ENCODE measurements at regions not wholly inside any gene's neighbourhood (a gene's known extent, or its start where the extent isn't known, plus 50 kb on each side); places are given as distances from the start of the nearest gene placed in this dataset.

GRCh38 chr3:140842984-140843649 lies 98.5 kb upstream of the SLC25A36 start:
- H3K4me3 Mint-ChIP-seq, result no peak overlapping the region
- Histone ChIP-seq H3K4me3 (no peak overlapping the region), H3K4me1 (peaks cover 7% of the 10 kb centered on the region), H3K79me2 (ENCODE audit: low read depth) (no peaks in the 10 kb centered on the region), H3K9ac (no peak overlapping the region), H3K27me3 (no peaks in the 10 kb centered on the region), H3K36me3 (no peaks in the 10 kb centered on the region), H3F3A (ENCODE audit: low read depth) (no peaks in the 10 kb centered on the region), H4K20me1 (ENCODE audit: low read depth) (no peaks in the 10 kb centered on the region), H3K4me2 (no peak overlapping the region), H2AFZ (replicated peaks) (no peak overlapping the region), H3K9me3 (ENCODE audit: low read depth) (no peaks in the 10 kb centered on the region), H3K27ac (no peak overlapping the region)
- H3K36me3 Mint-ChIP-seq, result no peaks in the 10 kb centered on the region
- H3K4me1 Mint-ChIP-seq, result no peaks in the 10 kb centered on the region
- DNase-seq (ENCODE audit: low spot score), result no peak
- H3K27ac Mint-ChIP-seq, result no peak overlapping the region
- H3K9me3 Mint-ChIP-seq, result no peaks in the 10 kb centered on the region
- TF ChIP-seq CTCF (IDR thresholded peaks at IDR 0.05), result no peak
- TF ChIP-seq EZH2phosphoT487 (IDR thresholded peaks at IDR 0.05), result no peak
- TF ChIP-seq EZH2 (IDR thresholded peaks at IDR 0.05), result no peak
- H3K27me3 Mint-ChIP-seq (ENCODE audit: insufficient read depth, low read depth), result peaks cover 2% of the 10 kb centered on the region

- no peaks in the 10 kb centered on the region for H3K9me3 Mint-ChIP-seq
- peaks cover 7% of the 10 kb centered on the region for H3K4me1 ChIP-seq
- H4K20me1 ChIP-seq (ENCODE audit: low read depth), result no peaks in the 10 kb centered on the region
- H3F3A ChIP-seq (ENCODE audit: low read depth), result no peaks in the 10 kb centered on the region
- no peak overlapping the region for H3K27ac Mint-ChIP-seq
- no peak overlapping the region for H3K4me3 ChIP-seq
- TF ChIP-seq EZH2 (IDR thresholded peaks at IDR 0.05) (no peak), CTCF (IDR thresholded peaks at IDR 0.05) (no peak), EZH2phosphoT487 (IDR thresholded peaks at IDR 0.05) (no peak)
- H3K79me2 ChIP-seq (ENCODE audit: low read depth), result no peaks in the 10 kb centered on the region
- H3K27me3 Mint-ChIP-seq (ENCODE audit: insufficient read depth, low read depth), result peaks cover 4% of the 10 kb centered on the region
- DNase-seq (ENCODE audit: low spot score), result no peak
- no peak overlapping the region for H3K4me3 Mint-ChIP-seq
- H3K9ac ChIP-seq, result no peak overlapping the region
- H3K27ac ChIP-seq, result no peak overlapping the region
- no peaks in the 10 kb centered on the region for H3K4me1 Mint-ChIP-seq
- H2AFZ ChIP-seq (replicated peaks), result no peak overlapping the region
- H3K36me3 Mint-ChIP-seq, result no peaks in the 10 kb centered on the region
- no peak overlapping the region for H3K4me2 ChIP-seq
- no peaks in the 10 kb centered on the region for H3K27me3 ChIP-seq
- H3K36me3 ChIP-seq, result no peaks in the 10 kb centered on the region
- no peaks in the 10 kb centered on the region for H3K9me3 ChIP-seq (ENCODE audit: low read depth)
Measured at GRCh38 chr3:140843656-140844055, 98.0 kb upstream of the SLC25A36 start.

GRCh38 chr3:140844072-140844471 lies 97.6 kb upstream of the SLC25A36 start:
- no peak for TF ChIP-seq CTCF (IDR thresholded peaks at IDR 0.05)
- no peak for TF ChIP-seq EZH2 (IDR thresholded peaks at IDR 0.05)
- no peak for TF ChIP-seq EZH2phosphoT487 (IDR thresholded peaks at IDR 0.05)
- H3K27ac ChIP-seq, result no peak overlapping the region
- H3K27me3 Mint-ChIP-seq (ENCODE audit: insufficient read depth, low read depth), result peaks cover 6% of the 10 kb centered on the region
- no peak overlapping the region for H3K9ac ChIP-seq
- H4K20me1 ChIP-seq (ENCODE audit: low read depth), result no peaks in the 10 kb centered on the region
- H3K9me3 Mint-ChIP-seq, result no peaks in the 10 kb centered on the region
- no peak overlapping the region for H3K4me3 ChIP-seq
- no peaks in the 10 kb centered on the region for H3F3A ChIP-seq (ENCODE audit: low read depth)
- H3K4me1 Mint-ChIP-seq, result no peaks in the 10 kb centered on the region
- H3K4me3 Mint-ChIP-seq, result no peak overlapping the region
- no peak for DNase-seq (ENCODE audit: low spot score)
- no peaks in the 10 kb centered on the region for H3K9me3 ChIP-seq (ENCODE audit: low read depth)
- H3K27ac Mint-ChIP-seq, result no peak overlapping the region
- no peaks in the 10 kb centered on the region for H3K36me3 ChIP-seq
- H3K4me2 ChIP-seq, result no peak overlapping the region
- H2AFZ ChIP-seq (replicated peaks), result no peak overlapping the region
- H3K27me3 ChIP-seq, result no peaks in the 10 kb centered on the region
- no peaks in the 10 kb centered on the region for H3K79me2 ChIP-seq (ENCODE audit: low read depth)
- H3K4me1 ChIP-seq, result peaks cover 7% of the 10 kb centered on the region
- no peaks in the 10 kb centered on the region for H3K36me3 Mint-ChIP-seq
